ENCODE measurements at regions not wholly inside any gene's neighbourhood (a gene's known extent, or its start where the extent isn't known, plus 50 kb on each side); places are given as distances from the start of the nearest gene placed in this dataset.

- no peaks in the 10 kb centered on the region for H3K36me3 ChIP-seq (ENCODE audit: control insufficient read depth, insufficient read depth, low read length)
- no peaks in the 10 kb centered on the region for H3K36me3 Mint-ChIP-seq
- H3K4me1 ChIP-seq (ENCODE audit: control insufficient read depth, insufficient read depth, low read length): peaks cover 36% of the 10 kb centered on the region
- DNase-seq (no peak), ATAC-seq (no peak)
- no peaks in the 10 kb centered on the region for H3K9me3 Mint-ChIP-seq
- no peaks in the 10 kb centered on the region for H3K9me3 ChIP-seq (ENCODE audit: control insufficient read depth, insufficient read depth, low read length)
- no peak overlapping the region for H3K27ac Mint-ChIP-seq
- WGBS (ENCODE audit: insufficient coverage): 88% methylated on average over 27 of the region's 27 CpGs
- peaks cover 4% of the 10 kb centered on the region for H3K27me3 ChIP-seq (ENCODE audit: control insufficient read depth, insufficient read depth, low read length)
- intact Hi-C loops (cut with micrococcal nuclease): no loop called here
- no peak overlapping the region for H3K4me3 Mint-ChIP-seq
- no peak for TF ChIP-seq CTCF (IDR thresholded peaks at IDR 0.05)
- peaks cover 21 to 30% of the 10 kb centered on the region in 2 donors for H3K27me3 Mint-ChIP-seq (ENCODE audit: low read depth in 2 of 2)
- no peak overlapping the region for H3K4me3 ChIP-seq (ENCODE audit: low read length)
- H3K27ac ChIP-seq (ENCODE audit: low read length): no peak overlapping the region
- H3K4me1 Mint-ChIP-seq: peaks cover 15 to 16% of the 10 kb centered on the region in 2 donors
Measured at GRCh38 chr6:170052991-170053821, 237.7 kb downstream of the DLL1 start.

- Mint-ChIP-seq H3K4me3 (no peak overlapping the region), H3K27me3 (ENCODE audit: low read depth in 2 of 2) (peaks cover 29 to 33% of the 10 kb centered on the region in 2 donors), H3K27ac (no peak overlapping the region), H3K4me1 (peaks cover 10 to 16% of the 10 kb centered on the region in 2 donors), H3K36me3 (no peaks in the 10 kb centered on the region), H3K9me3 (no peaks in the 10 kb centered on the region)
- no peak for TF ChIP-seq CTCF (IDR thresholded peaks at IDR 0.05)
- ATAC-seq: no peak
- Histone ChIP-seq H3K27ac (ENCODE audit: low read length) (no peak overlapping the region), H3K36me3 (ENCODE audit: control insufficient read depth, insufficient read depth, low read length) (no peaks in the 10 kb centered on the region), H3K4me3 (ENCODE audit: low read length) (no peak overlapping the region), H3K27me3 (ENCODE audit: control insufficient read depth, insufficient read depth, low read length) (peaks cover 4% of the 10 kb centered on the region), H3K4me1 (ENCODE audit: control insufficient read depth, insufficient read depth, low read length) (peaks cover 36% of the 10 kb centered on the region), H3K9me3 (ENCODE audit: control insufficient read depth, insufficient read depth, low read length) (no peaks in the 10 kb centered on the region)
- intact Hi-C loops (cut with micrococcal nuclease): no loop called here
- no peak for DNase-seq
- 94% methylated on average over 28 of the region's 30 CpGs for WGBS (ENCODE audit: insufficient coverage)
Measured at GRCh38 chr6:170051229-170052172, 239.4 kb downstream of the DLL1 start.

- Histone ChIP-seq H3K9me3 (ENCODE audit: control insufficient read depth, insufficient read depth, low read length) (no peaks in the 10 kb centered on the region), H3K4me1 (ENCODE audit: control insufficient read depth, insufficient read depth, low read length) (peaks cover 28% of the 10 kb centered on the region), H3K36me3 (ENCODE audit: control insufficient read depth, insufficient read depth, low read length) (no peaks in the 10 kb centered on the region), H3K4me3 (ENCODE audit: low read length) (no peak overlapping the region), H3K27ac (ENCODE audit: low read length) (no peak overlapping the region), H3K27me3 (ENCODE audit: control insufficient read depth, insufficient read depth, low read length) (peaks cover 4% of the 10 kb centered on the region)
- WGBS (ENCODE audit: insufficient coverage): 95% methylated on average over 15 of the region's 15 CpGs
- Mint-ChIP-seq H3K4me3 (no peak overlapping the region), H3K27me3 (ENCODE audit: low read depth in 2 of 2) (peaks cover 29 to 33% of the 10 kb centered on the region in 2 donors), H3K27ac (no peak overlapping the region), H3K4me1 (peaks cover 10 to 16% of the 10 kb centered on the region in 2 donors), H3K36me3 (no peaks in the 10 kb centered on the region), H3K9me3 (no peaks in the 10 kb centered on the region)
- ATAC-seq (no peak), DNase-seq (no peak)
- TF ChIP-seq CTCF (IDR thresholded peaks at IDR 0.05): no peak
- intact Hi-C loops (cut with micrococcal nuclease): no loop called here
Measured at GRCh38 chr6:170050591-170051041, 240.3 kb downstream of the DLL1 start.

Measured in natural killer cell (primary cell).